8988T (cell line): ENCODE measurements at regions not wholly inside any gene's neighbourhood (a gene's known extent, or its start where the extent isn't known, plus 50 kb on each side); places are given as distances from the start of the nearest gene placed in this dataset.
"Not testable (repeated sequence)": the region's sequence is repeated elsewhere in the genome, so short reads cannot be mapped to it uniquely, and the experiment has no call there.

Experiments used
- DNase-seq: peaks from one replicate; pipeline ENCODE4 v3.0.0; 2011

GRCh38 chr9:95573463-95573862 is 56.7 kb upstream of the PTCH1 start:
- no peak for DNase-seq

DNA sequence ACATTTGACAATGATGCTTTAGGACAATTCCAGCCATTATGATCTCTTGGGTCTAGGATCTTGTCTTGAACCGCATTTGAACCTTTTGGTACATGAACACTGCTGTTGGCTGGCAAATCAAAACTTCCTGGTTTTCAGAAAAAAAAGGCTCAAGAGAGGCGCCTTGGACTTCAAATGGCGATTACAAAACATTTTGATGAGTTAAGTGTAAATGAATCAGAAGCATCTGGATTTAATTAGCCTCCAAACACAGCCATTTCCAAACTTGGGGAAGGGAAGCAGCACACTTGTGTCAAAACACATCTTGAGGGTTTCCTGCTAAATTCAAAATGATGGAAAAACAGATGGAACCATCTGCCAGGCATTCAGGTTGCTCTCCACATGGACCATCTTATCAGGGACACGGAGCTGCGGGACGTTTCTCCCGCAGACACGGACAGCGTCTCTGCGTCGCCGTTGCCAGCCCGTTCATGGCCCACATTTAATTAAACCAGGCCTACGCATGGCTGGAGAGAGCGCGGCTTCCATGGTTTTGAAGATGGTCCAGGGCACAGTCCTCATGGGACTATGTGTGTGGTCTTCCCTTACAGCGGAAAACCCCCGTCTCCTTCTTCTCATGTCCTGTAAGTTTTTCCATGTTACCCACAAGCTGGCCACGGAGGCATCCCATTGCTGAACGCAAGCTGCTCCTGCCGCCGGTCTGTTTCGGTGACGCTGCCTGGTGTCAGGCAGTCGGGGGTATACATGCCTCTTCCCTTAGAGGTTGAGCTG is 55.8 kb upstream of the PTCH1 start:
- DNase-seq, result no peak

GRCh38 chr9:95570646-95571045 is 53.9 kb upstream of the PTCH1 start:
- no peak for DNase-seq

GRCh38 chr9:95570150-95570549 is 53.4 kb upstream of the PTCH1 start:
- no peak for DNase-seq

DNA sequence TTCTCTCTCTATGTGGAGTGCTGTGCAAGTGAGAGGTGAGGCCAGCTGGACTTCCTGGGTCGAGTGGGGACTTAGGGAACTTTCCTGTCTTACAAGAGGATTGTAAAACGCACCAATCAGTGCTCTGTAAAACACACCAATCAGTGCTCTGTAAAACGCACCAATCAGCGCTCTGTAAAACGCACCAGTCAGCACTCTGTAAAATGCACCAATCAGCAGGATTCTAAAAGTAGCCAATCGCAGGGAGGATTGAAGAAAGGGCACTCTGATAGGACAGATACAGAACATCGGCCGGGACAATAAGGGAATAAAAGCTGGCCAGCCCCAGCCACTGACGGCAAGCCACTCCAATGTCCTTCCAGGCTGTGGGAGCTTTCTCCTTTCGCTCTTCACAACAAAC is 52.0 kb upstream of the PTCH1 start:
- DNase-seq, result not testable (repeated sequence)
